CD14-positive monocyte (primary cell): ENCODE measurements at regions not wholly inside any gene's neighbourhood (a gene's known extent, or its start where the extent isn't known, plus 50 kb on each side); places are given as distances from the start of the nearest gene placed in this dataset.

Source experiments
- DNase-seq, 3 donors: peaks; one replicate each; pipeline ENCODE4 v3.0.0-alpha.2; 2011 to 2022
- H2AFZ ChIP-seq: 2 replicates; pipeline ENCODE4 v1.6.0; 2012; ENCODE audit warnings: mild to moderate bottlenecking, low read depth, low read length, inconsistent platforms; ENCODE audit not compliant: insufficient read depth, poor library complexity, severe bottlenecking
- H3K27ac ChIP-seq, 2 donors: 1 replicate in 1 of 2; 2 replicates in 1 of 2; pipeline ENCODE4 v1.5.1; 2012 to 2013; ENCODE audit warnings: low read length in 2 of 2, control low read depth in 1 of 2, inconsistent platforms in 1 of 2, low read depth in 1 of 2, mild to moderate bottlenecking in 1 of 2
- H3K27me3 ChIP-seq, 2 donors: one replicate each; pipeline versions ENCODE4 v1.6.0 to v1.6.1; 2011 to 2013; ENCODE audit warnings: low read length in 2 of 2; ENCODE audit not compliant: control insufficient read depth in 2 of 2, insufficient read depth in 2 of 2
- H3K36me3 ChIP-seq, 2 donors: replicated peaks in 1 of 2; 1 replicate in 1 of 2; 2 replicates in 1 of 2; pipeline versions ENCODE4 v1.5.1 to v1.6.1; 2012 to 2013; ENCODE audit warnings: low read length in 2 of 2, control low read depth in 1 of 2, inconsistent platforms in 1 of 2, mild to moderate bottlenecking in 1 of 2; ENCODE audit not compliant: insufficient read depth in 2 of 2, control insufficient read depth in 1 of 2
- H3K4me1 ChIP-seq, 2 donors: 1 replicate in 1 of 2; 2 replicates in 1 of 2; pipeline versions ENCODE4 v1.5.1 to v1.6.1; 2012 to 2013; ENCODE audit warnings: low read length in 2 of 2, control low read depth in 1 of 2, inconsistent platforms in 1 of 2, mild to moderate bottlenecking in 1 of 2, moderate library complexity in 1 of 2; ENCODE audit not compliant: insufficient read depth in 2 of 2, control insufficient read depth in 1 of 2
- H3K4me2 ChIP-seq: replicated peaks from 2 replicates; pipeline ENCODE3; 2012; ENCODE audit warnings: low read length, moderate library complexity, mild to moderate bottlenecking; ENCODE audit not compliant: poor library complexity, severe bottlenecking; ENCODE audit errors: extremely low read depth
- H3K4me3 ChIP-seq, 3 experiments: fragments of 200-600 bp in 1 of 3; sonication (generic) in 1 of 3; replicated peaks in 1 of 3; 1 replicate in 2 of 3; 2 replicates in 1 of 3; pipeline ENCODE4 v1.5.1; 2011 to 2013; ENCODE audit warnings: low read length in 3 of 3, mild to moderate bottlenecking in 3 of 3, control low read depth in 2 of 3, low read depth in 2 of 3, inconsistent platforms in 1 of 3, moderate library complexity in 1 of 3
- H3K79me2 ChIP-seq: 2 replicates; pipeline ENCODE4 v1.6.0; 2012; ENCODE audit warnings: mild to moderate bottlenecking, control low read depth, inconsistent platforms, low read length, moderate library complexity; ENCODE audit not compliant: insufficient read depth
- H3K9ac ChIP-seq: 2 replicates; pipeline ENCODE4 v1.6.0; 2017; ENCODE audit warnings: low read length, mild to moderate bottlenecking; ENCODE audit not compliant: insufficient read depth, poor library complexity, severe bottlenecking
- H3K9me3 ChIP-seq, 2 donors: replicated peaks in 1 of 2; 1 replicate in 1 of 2; 2 replicates in 1 of 2; pipeline versions ENCODE4 v1.5.1 to v1.6.1; 2012 to 2013; ENCODE audit warnings: low read length in 2 of 2, control low read depth in 1 of 2; ENCODE audit not compliant: control insufficient read depth in 1 of 2, insufficient read depth in 1 of 2
- H4K20me1 ChIP-seq: 2 replicates; pipeline ENCODE4 v1.6.0; 2012; ENCODE audit warnings: mild to moderate bottlenecking, low read length, control low read depth, moderate library complexity; ENCODE audit not compliant: insufficient read depth
- H3K27ac Mint-ChIP-seq, 7 donors: one replicate each; pipeline ENCODE4 v1.8.0; 2020; ENCODE audit warnings: mild to moderate bottlenecking in 7 of 7, mixed read lengths in 7 of 7, moderate library complexity in 6 of 7, inconsistent platforms in 2 of 7
- H3K27me3 Mint-ChIP-seq, 3 donors: one replicate each; pipeline ENCODE4 v1.8.0; 2021 to 2022; ENCODE audit warnings: low read depth in 3 of 3, mild to moderate bottlenecking in 3 of 3, mixed read lengths in 3 of 3, moderate library complexity in 3 of 3, inconsistent platforms in 1 of 3
- H3K36me3 Mint-ChIP-seq, 2 donors: one replicate each; pipeline ENCODE4 v1.8.0; 2020; ENCODE audit warnings: mixed read lengths in 2 of 2, inconsistent platforms in 1 of 2, mild to moderate bottlenecking in 1 of 2
- H3K4me1 Mint-ChIP-seq: one replicate; pipeline ENCODE4 v1.8.0; 2020; ENCODE audit warnings: mild to moderate bottlenecking, mixed read lengths
- H3K4me3 Mint-ChIP-seq, 2 donors: one replicate each; pipeline ENCODE4 v1.8.0; 2020; ENCODE audit warnings: mild to moderate bottlenecking in 2 of 2, mixed read lengths in 2 of 2, moderate library complexity in 1 of 2
- H3K9me3 Mint-ChIP-seq, 7 donors: one replicate each; pipeline ENCODE4 v1.8.0; 2020 to 2022; ENCODE audit warnings: mixed read lengths in 7 of 7, mild to moderate bottlenecking in 6 of 7, moderate library complexity in 6 of 7, inconsistent platforms in 2 of 7
- CTCF ChIP-seq: fragments of 200-600 bp; IDR thresholded peaks from one replicate; pipeline ENCODE4 v1.8.0; 2022; ENCODE audit warnings: antibody characterized with exemption, mild to moderate bottlenecking
- WGBS: methylation state at CpG from one replicate; pipeline ENCODE4 v1.1.5; 2013; ENCODE audit warnings: missing lambda C conversion rate; ENCODE audit not compliant: insufficient coverage; 5-methylcytosine and 5-hydroxymethylcytosine counted together
- intact Hi-C, 2 donors: fragments of 100-400 bp; cut with micrococcal nuclease; formaldehyde crosslinking; loops; one replicate each; pipeline versions ENCODE4 v1.15.0 to v1.15.1; 2023

- no peak overlapping the region for H2AFZ ChIP-seq
- no CpG with 5 or more reads among the region's 5 CpGs for WGBS
- no peaks in the 10 kb centered on the region for H3K4me1 ChIP-seq
- H4K20me1 ChIP-seq = no peaks in the 10 kb centered on the region
- no peak for TF ChIP-seq CTCF
- peaks cover 0 to 7% (median 1%) of the 10 kb centered on the region in 7 donors for H3K9me3 Mint-ChIP-seq
- intact Hi-C loops = no loop called here
- H3K4me1 Mint-ChIP-seq = no peaks in the 10 kb centered on the region
- H3K27me3 Mint-ChIP-seq = peaks cover 6 to 13% (median 7%) of the 10 kb centered on the region in 3 donors
- no peaks in the 10 kb centered on the region for H3K79me2 ChIP-seq
- no peak overlapping the region for H3K27ac ChIP-seq
- H3K4me3 Mint-ChIP-seq = no peak overlapping the region
- no peaks in the 10 kb centered on the region for H3K36me3 ChIP-seq
- H3K27me3 ChIP-seq = no peaks in the 10 kb centered on the region
- H3K4me2 ChIP-seq = no peak overlapping the region
- no peak for DNase-seq
- no peaks in the 10 kb centered on the region for H3K36me3 Mint-ChIP-seq
- H3K4me3 ChIP-seq = no peak overlapping the region
- no peaks in the 10 kb centered on the region for H3K9me3 ChIP-seq
- no peak overlapping the region for H3K27ac Mint-ChIP-seq
- H3K9ac ChIP-seq = no peak overlapping the region
These were observed 240.3 kb downstream of the GATA3 start for GRCh38 chr10:8294779-8295178.

DNA sequence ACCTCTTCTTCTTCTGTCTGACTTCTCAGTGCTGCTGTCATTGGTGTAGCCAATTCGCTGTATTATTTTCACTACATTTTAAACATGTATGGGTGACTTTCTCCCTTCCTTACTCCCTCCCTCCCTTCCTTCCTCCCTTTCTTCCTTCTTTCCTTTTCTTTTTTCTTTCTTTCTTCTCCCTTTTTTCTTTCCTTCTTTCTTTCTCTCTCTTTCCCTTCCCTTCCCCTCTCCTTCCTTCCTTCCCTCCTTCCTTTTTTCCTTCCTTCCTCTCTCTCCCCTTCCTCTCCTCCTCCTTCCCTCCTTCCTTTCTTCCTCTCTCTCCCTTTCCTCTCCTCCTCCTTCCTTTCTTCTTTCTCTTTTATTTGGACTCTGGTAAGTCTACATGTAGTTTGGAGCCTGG lies 240.8 kb downstream of the GATA3 start:
- no peaks in the 10 kb centered on the region for H3K79me2 ChIP-seq
- H3K4me3 Mint-ChIP-seq = no peak overlapping the region
- H3K9ac ChIP-seq = no peak overlapping the region
- no peak overlapping the region for H3K27ac Mint-ChIP-seq
- no peak overlapping the region for H3K27ac ChIP-seq
- no peaks in the 10 kb centered on the region for H3K36me3 Mint-ChIP-seq
- no peak overlapping the region for H2AFZ ChIP-seq
- peaks cover 5 to 13% (median 6%) of the 10 kb centered on the region in 3 donors for H3K27me3 Mint-ChIP-seq
- H3K9me3 ChIP-seq = no peaks in the 10 kb centered on the region
- H3K4me1 ChIP-seq = no peaks in the 10 kb centered on the region
- no peak for DNase-seq
- peaks cover 0 to 7% (median 1%) of the 10 kb centered on the region in 7 donors for H3K9me3 Mint-ChIP-seq
- H3K27me3 ChIP-seq = no peaks in the 10 kb centered on the region
- no peaks in the 10 kb centered on the region for H3K4me1 Mint-ChIP-seq
- H3K36me3 ChIP-seq = no peaks in the 10 kb centered on the region
- no peak overlapping the region for H3K4me2 ChIP-seq
- no peak overlapping the region for H3K4me3 ChIP-seq
- intact Hi-C loops = no loop called here
- 78% methylated on average over 1 of the region's 1 CpG for WGBS
- TF ChIP-seq CTCF = no peak
- H4K20me1 ChIP-seq = no peaks in the 10 kb centered on the region
